K562 (cell line): ENCODE measurements at regions not wholly inside any gene's neighbourhood (a gene's known extent, or its start where the extent isn't known, plus 50 kb on each side); places are given as distances from the start of the nearest gene placed in this dataset.

Source experiments
- ATAC-seq: fragments of 200-7000 bp; cut with Tn5 transposase; 3 replicates; pipeline ENCODE4 v1.9.1; 2020; ENCODE audit warnings: moderate library complexity
- BruUV-seq: library from RNA; stranded (reverse); fragments of 400-500 nt; replicated peaks from 2 replicates; lab custom pipeline; 2021; lab: Mats Ljungman, UMichigan
- CTCF ChIA-PET: fragments of 300-600 bp; formaldehyde crosslinking; extraction: SDS; loops from one replicate; lab custom pipeline; 2021; ENCODE audit warnings: low intra/inter-chr PET ratio; lab: Yijun Ruan, JAX
- POLR2A ChIA-PET: fragments of 300-600, 350-650 bp; sonication (Branson Sonifier 250); formaldehyde crosslinking; extraction: SDS; loops from one replicate; lab custom pipeline; 2021; ENCODE audit warnings: antibody characterized with exemption, inconsistent platforms; lab: Yijun Ruan, JAX
- DNase-seq, 4 experiments: peaks; one replicate each; pipeline versions ENCODE4 v3.0.0 to v3.0.0-alpha.2; 2011 to 2018; ENCODE audit warnings: low spot score in 3 of 4, mixed read lengths in 3 of 4; ENCODE audit errors: extremely low read depth in 1 of 4
- FAIRE-seq: peaks from 2 replicates; lab custom pipeline; 2011; peaks lifted over from hg19 to GRCh38; lab: Jason Lieb, UNC
- H2AFZ ChIP-seq: 2 replicates; pipeline ENCODE4 v1.6.0; 2011; ENCODE audit warnings: low read depth, low read length, control low read depth, inconsistent platforms
- H3K27ac ChIP-seq: fragments of 200-600 bp; 3 replicates; pipeline ENCODE4 v1.8.0; 2011; ENCODE audit warnings: low read depth, mild to moderate bottlenecking, control low read depth, inconsistent platforms, low read length, moderate library complexity, mixed read lengths; ENCODE audit errors: extremely low read depth
- H3K27me3 ChIP-seq, 2 experiments: fragments of 300-600 bp in 1 of 2; 2 replicates in 1 of 2; 3 replicates in 1 of 2; pipeline versions ENCODE4 v1.6.0 to v1.8.0; 2011; ENCODE audit warnings: inconsistent platforms in 2 of 2, low read length in 2 of 2, mild to moderate bottlenecking in 1 of 2, mixed read lengths in 1 of 2, moderate library complexity in 1 of 2; ENCODE audit not compliant: control insufficient read depth in 2 of 2, insufficient read depth in 2 of 2
- H3K36me3 ChIP-seq: fragments of 300-600 bp; 3 replicates; pipeline ENCODE4 v1.8.0; 2011; ENCODE audit warnings: mild to moderate bottlenecking, low read length, inconsistent platforms; ENCODE audit not compliant: control insufficient read depth, insufficient read depth
- H3K4me1 ChIP-seq, 2 experiments: fragments of 200-600 bp in 1 of 2; replicated peaks in 1 of 2; 2 replicates in 1 of 2; 3 replicates in 1 of 2; pipeline versions ENCODE4 v1.5.1 to v1.8.0; 2011; ENCODE audit warnings: inconsistent platforms in 2 of 2, low read length in 2 of 2, mild to moderate bottlenecking in 1 of 2, mixed read lengths in 1 of 2, moderate library complexity in 1 of 2; ENCODE audit not compliant: control insufficient read depth in 2 of 2, insufficient read depth in 2 of 2
- H3K4me2 ChIP-seq: 2 replicates; pipeline ENCODE4 v1.6.1; 2011; ENCODE audit warnings: low read length, control low read depth, inconsistent platforms, mixed read lengths; ENCODE audit not compliant: insufficient read depth
- H3K4me3 ChIP-seq: fragments of 200-600 bp; sonication (generic), shearing (Covaris generic); 2 replicates; pipeline ENCODE4 v1.5.1; 2016; ENCODE audit warnings: control low read depth, inconsistent platforms
- H3K79me2 ChIP-seq: fragments of 200-600 bp; 3 replicates; pipeline ENCODE4 v1.8.0; 2011; ENCODE audit warnings: low read length, inconsistent platforms; ENCODE audit not compliant: control insufficient read depth, insufficient read depth
- H3K9ac ChIP-seq, 2 experiments: 2 replicates each; pipeline versions ENCODE4 v1.6.0 to v1.6.1; 2011; ENCODE audit warnings: low read depth in 2 of 2, low read length in 2 of 2, control low read depth in 1 of 2, inconsistent platforms in 1 of 2, mild to moderate bottlenecking in 1 of 2, mixed read lengths in 1 of 2; ENCODE audit not compliant: insufficient read depth in 1 of 2
- H3K9me1 ChIP-seq: one replicate; pipeline ENCODE4 v1.6.0; 2011; ENCODE audit warnings: inconsistent platforms, mild to moderate bottlenecking, low read length, moderate library complexity; ENCODE audit not compliant: control insufficient read depth, insufficient read depth
- H3K9me3 ChIP-seq: replicated peaks from 2 replicates; pipeline ENCODE4 v1.5.1; 2011; ENCODE audit warnings: low read depth, low read length, inconsistent platforms; ENCODE audit not compliant: control insufficient read depth, insufficient read depth
- H4K20me1 ChIP-seq: replicated peaks from 2 replicates; pipeline ENCODE4 v1.6.1; 2011; ENCODE audit warnings: low read length, inconsistent platforms, mixed read lengths; ENCODE audit not compliant: control insufficient read depth, insufficient read depth
- CXXC5 ChIP-seq: fragments of 250-450 bp; sonication (Bioruptor Pico); IDR thresholded peaks from 2 replicates; pipeline ENCODE4 v1.8.0; 2022; ENCODE audit warnings: inconsistent platforms, mild to moderate bottlenecking, moderate library complexity
- FOXA3 ChIP-seq, 2 experiments: fragments of 450-650 bp in 1 of 2; sonication (generic) in 1 of 2; formaldehyde crosslinking; IDR thresholded peaks in 1 of 2; conservative IDR thresholded peaks in 1 of 2; 2 replicates each; pipeline versions ENCODE4 v1.4.0 to v1.8.0; 2020 to 2022; ENCODE audit warnings: mild to moderate bottlenecking in 2 of 2, missing genetic modification reagents in 1 of 2
- HCFC1 ChIP-seq: IDR thresholded peaks from 2 replicates; pipeline ENCODE4 v1.6.1; 2012; ENCODE audit warnings: low read depth, low read length, improper control_type of control experiment
- KAT7 ChIP-seq: sonication (generic); formaldehyde crosslinking; IDR thresholded peaks from 2 replicates; pipeline ENCODE4 v1.8.0; 2022; ENCODE audit warnings: missing genetic modification reagents, mild to moderate bottlenecking, borderline replicate concordance
- KLF6 ChIP-seq: fragments of 250-450 bp; sonication (Bioruptor Pico); IDR thresholded peaks from 2 replicates; pipeline ENCODE4 v1.4.0; 2020; ENCODE audit warnings: mild to moderate bottlenecking, moderate library complexity, borderline replicate concordance
- WGBS: fragments of 100-300 bp; shearing (Covaris generic); methylation state at CpG from one replicate; pipeline ENCODE4 v1.1.6; 2016; ENCODE audit warnings: low coverage, mixed read lengths; ENCODE audit not compliant: insufficient coverage; ENCODE audit errors: missing lambda C conversion rate; 5-methylcytosine and 5-hydroxymethylcytosine counted together
- in situ Hi-C: fragments of 300-500 bp; cut with MboI; formaldehyde crosslinking; loops from 4 replicates; pipeline ENCODE4 v1.15.0; 2018; ENCODE audit warnings: inconsistent platforms, mixed read lengths
- intact Hi-C: fragments of 100-400 bp; cut with micrococcal nuclease; formaldehyde crosslinking; loops from 2 replicates; pipeline ENCODE4 v1.14.2; 2022
- TF ChIP-seq, protein P1 (sequence below): sonication (generic); formaldehyde crosslinking; IDR thresholded peaks from 2 replicates; pipeline ENCODE4 v1.8.0; 2022; ENCODE audit warnings: mild to moderate bottlenecking, missing genetic modification reagents

DNA sequence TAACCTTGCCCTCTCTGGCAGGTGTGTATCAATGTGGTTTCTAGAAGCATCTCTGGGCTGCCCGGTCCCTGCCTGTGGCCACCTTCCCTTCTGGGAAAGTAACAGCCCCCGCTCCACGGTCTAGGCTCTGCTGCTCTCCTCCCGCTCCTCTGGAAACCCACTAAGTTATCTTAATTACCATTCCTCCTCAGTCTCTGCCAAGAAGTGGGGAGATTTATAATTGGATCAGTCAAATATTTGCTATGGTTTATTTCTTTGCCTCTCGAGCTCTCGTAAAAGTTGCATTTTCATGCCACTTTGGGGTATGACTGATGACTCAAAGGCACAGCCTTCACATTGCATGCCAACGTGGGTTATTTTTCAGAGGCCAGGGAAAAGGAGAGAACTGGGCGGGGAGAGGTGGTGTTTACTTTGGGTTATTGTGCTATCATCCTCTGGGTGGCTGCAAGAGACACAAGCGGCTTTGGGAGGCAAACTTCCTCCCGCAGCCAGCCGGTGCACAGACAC is 205.3 kb upstream of the WWC1 start:
- no peak overlapping the region for H2AFZ ChIP-seq
- H3K9me1 ChIP-seq: no peaks in the 10 kb centered on the region
- no peaks in the 10 kb centered on the region for H3K79me2 ChIP-seq
- no peak overlapping the region for H3K4me3 ChIP-seq
- intact Hi-C loops (no loop called here), in situ Hi-C loops (no loop called here)
- H4K20me1 ChIP-seq: no peaks in the 10 kb centered on the region
- ChIA-PET POLR2A (no interaction called here), CTCF (no interaction called here)
- TF ChIP-seq KLF6 (no peak), FOXA3 (CRISPR knock-in tag; conservative IDR thresholded peaks at IDR 0.05 in 1 of 2, IDR thresholded peaks at IDR 0.05 in 1 of 2) (peak in 1 of 2 experiments; percentile 63; a peak in 1 of 4 replicates)
- no peaks in the 10 kb centered on the region for H3K36me3 ChIP-seq
- WGBS: 1% methylated on average over 10 of the region's 11 CpGs
- H3K9me3 ChIP-seq: no peaks in the 10 kb centered on the region
- H3K9ac ChIP-seq: no peak overlapping the region
- H3K27ac ChIP-seq: no peak overlapping the region
- H3K27me3 ChIP-seq: no peaks in the 10 kb centered on the region
- FAIRE-seq: no peak
- H3K4me1 ChIP-seq: no peaks in the 10 kb centered on the region
- ATAC-seq: no peak
- no peak for DNase-seq
- BruUV-seq: no TSS peak
- no peak overlapping the region for H3K4me2 ChIP-seq

GRCh38 chr5:168086746-168087145 is 204.7 kb upstream of the WWC1 start:
- POLR2A ChIA-PET: no interaction called here
- no peak for ATAC-seq
- WGBS: 0% methylated on average over 2 of the region's 2 CpGs
- intact Hi-C loops: no loop called here
- Histone ChIP-seq H3K36me3 (no peaks in the 10 kb centered on the region), H3K9ac (no peak overlapping the region), H3K9me1 (no peaks in the 10 kb centered on the region), H3K4me1 (no peaks in the 10 kb centered on the region), H3K27ac (no peak overlapping the region), H3K27me3 (no peaks in the 10 kb centered on the region)
- no peak for DNase-seq
- TF ChIP-seq HCFC1 (no peak), CXXC5 (no peak), KAT7 (CRISPR knock-in tag) (no peak)
- TF ChIP-seq, protein P1, sequence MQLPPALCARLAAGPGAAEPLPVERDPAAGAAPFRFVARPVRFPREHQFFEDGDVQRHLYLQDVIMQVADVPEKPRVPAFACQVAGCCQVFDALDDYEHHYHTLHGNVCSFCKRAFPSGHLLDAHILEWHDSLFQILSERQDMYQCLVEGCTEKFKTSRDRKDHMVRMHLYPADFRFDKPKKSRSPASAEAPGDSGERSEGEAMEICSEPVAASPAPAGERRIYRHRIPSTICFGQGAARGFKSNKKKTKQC (CRISPR knock-in tag): no peak
- TF ChIP-seq, all 486 proteins: peak for 0
- no peaks in the 10 kb centered on the region for H3K79me2 ChIP-seq
- no peaks in the 10 kb centered on the region for H3K9me3 ChIP-seq
- in situ Hi-C loops: no loop called here
- CTCF ChIA-PET: no interaction called here
- no peaks in the 10 kb centered on the region for H4K20me1 ChIP-seq
- no peak overlapping the region for H3K4me2 ChIP-seq
- BruUV-seq: no TSS peak
- FAIRE-seq: no peak
- H3K4me3 ChIP-seq: no peak overlapping the region
- H2AFZ ChIP-seq: no peak overlapping the region
